BJ (cell line): ENCODE measurements at regions not wholly inside any gene's neighbourhood (a gene's known extent, or its start where the extent isn't known, plus 50 kb on each side); places are given as distances from the start of the nearest gene placed in this dataset.

Experiments
- CTCF ChIA-PET: fragments of 350-600 bp; formaldehyde crosslinking; extraction: SDS; loops from one replicate; lab custom pipeline; 2021; ENCODE audit warnings: antibody characterized with exemption, inconsistent platforms; lab: Yijun Ruan, JAX
- POLR2A ChIA-PET: fragments of 300-600 bp; sonication (Branson Sonifier 250); formaldehyde crosslinking; extraction: SDS; loops from one replicate; lab custom pipeline; 2021; ENCODE audit warnings: antibody characterized with exemption; lab: Charles Lee
- DNase-seq: peaks from one replicate; pipeline ENCODE4 v3.0.0-alpha.2; 2011; ENCODE audit warnings: low read depth
- H3K27me3 ChIP-seq: 2 replicates; pipeline ENCODE4 v1.6.0; 2011; ENCODE audit warnings: low read length; ENCODE audit not compliant: control insufficient read depth, insufficient read depth
- H3K36me3 ChIP-seq: 2 replicates; pipeline ENCODE4 v1.5.1; 2011; ENCODE audit warnings: low read length; ENCODE audit not compliant: control insufficient read depth, insufficient read depth
- H3K4me3 ChIP-seq: 2 replicates; pipeline ENCODE4 v1.5.1; 2011; ENCODE audit warnings: low read depth, mild to moderate bottlenecking, control low read depth, low read length
- TF ChIP-seq, protein P1 (sequence below): IDR thresholded peaks from 2 replicates; pipeline ENCODE4 v1.5.1; 2011; ENCODE audit warnings: low read depth, mild to moderate bottlenecking, control low read depth, inconsistent platforms, low read length, moderate library complexity; ENCODE audit not compliant: insufficient read depth

DNA sequence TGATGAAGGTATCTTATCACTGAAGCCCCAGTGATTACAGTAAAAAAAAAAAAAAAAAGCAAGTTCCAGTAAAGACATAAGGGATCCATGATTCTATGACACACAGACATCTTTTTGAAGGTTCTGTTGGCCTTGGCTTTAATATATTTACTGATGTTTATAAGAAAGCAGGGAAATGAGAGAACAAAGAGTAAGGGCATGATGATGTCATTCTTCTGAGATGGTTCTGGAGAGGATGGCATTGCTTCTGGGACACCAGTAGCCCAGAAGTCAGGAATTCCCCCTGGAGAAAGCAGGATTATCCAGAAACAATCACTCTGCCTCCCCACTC, 233.6 kb downstream of the FAM76B start:
- H3K27me3 ChIP-seq: no peaks in the 10 kb centered on the region
- TF ChIP-seq, protein P1, sequence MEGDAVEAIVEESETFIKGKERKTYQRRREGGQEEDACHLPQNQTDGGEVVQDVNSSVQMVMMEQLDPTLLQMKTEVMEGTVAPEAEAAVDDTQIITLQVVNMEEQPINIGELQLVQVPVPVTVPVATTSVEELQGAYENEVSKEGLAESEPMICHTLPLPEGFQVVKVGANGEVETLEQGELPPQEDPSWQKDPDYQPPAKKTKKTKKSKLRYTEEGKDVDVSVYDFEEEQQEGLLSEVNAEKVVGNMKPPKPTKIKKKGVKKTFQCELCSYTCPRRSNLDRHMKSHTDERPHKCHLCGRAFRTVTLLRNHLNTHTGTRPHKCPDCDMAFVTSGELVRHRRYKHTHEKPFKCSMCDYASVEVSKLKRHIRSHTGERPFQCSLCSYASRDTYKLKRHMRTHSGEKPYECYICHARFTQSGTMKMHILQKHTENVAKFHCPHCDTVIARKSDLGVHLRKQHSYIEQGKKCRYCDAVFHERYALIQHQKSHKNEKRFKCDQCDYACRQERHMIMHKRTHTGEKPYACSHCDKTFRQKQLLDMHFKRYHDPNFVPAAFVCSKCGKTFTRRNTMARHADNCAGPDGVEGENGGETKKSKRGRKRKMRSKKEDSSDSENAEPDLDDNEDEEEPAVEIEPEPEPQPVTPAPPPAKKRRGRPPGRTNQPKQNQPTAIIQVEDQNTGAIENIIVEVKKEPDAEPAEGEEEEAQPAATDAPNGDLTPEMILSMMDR: no peak
- H3K4me3 ChIP-seq: no peak overlapping the region
- no peaks in the 10 kb centered on the region for H3K36me3 ChIP-seq
- CTCF ChIA-PET: interaction anchor here (0.6 to 2.0 kb wide), 3 partner anchors 10 to 150 kb away, joined by 3 to 8 read pairs (median 3); no protein-coding TSS in a partner anchor
- DNase-seq: no peak
- POLR2A ChIA-PET: interaction anchor here (1.0 kb wide), 1 partner anchor 12 kb away, joined by 5 read pairs; no protein-coding TSS in a partner anchor

DNA sequence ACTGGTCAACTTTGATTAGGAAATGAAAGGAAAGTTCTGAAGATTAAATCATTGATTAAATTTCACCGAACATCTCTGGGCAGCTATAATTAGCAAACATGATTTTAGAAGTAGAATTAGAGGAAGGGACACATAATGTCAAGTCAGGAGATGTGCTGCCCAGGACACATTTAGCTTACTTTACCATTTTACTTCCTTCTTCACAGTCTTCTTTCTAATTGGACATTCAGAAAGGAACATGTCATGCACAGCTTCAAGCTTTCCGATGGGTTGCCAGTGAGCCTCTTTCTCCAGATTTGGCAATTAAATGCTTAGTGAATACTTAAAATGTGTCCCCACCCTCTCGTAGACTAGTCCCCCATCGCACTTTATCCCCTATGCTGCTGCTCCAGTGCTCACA, 234.7 kb downstream of the FAM76B start:
- CTCF ChIA-PET: no interaction called here
- H3K27me3 ChIP-seq: no peaks in the 10 kb centered on the region
- no peak for DNase-seq
- no peaks in the 10 kb centered on the region for H3K36me3 ChIP-seq
- no peak overlapping the region for H3K4me3 ChIP-seq
- TF ChIP-seq, protein P1: no peak
- POLR2A ChIA-PET: no interaction called here

DNA sequence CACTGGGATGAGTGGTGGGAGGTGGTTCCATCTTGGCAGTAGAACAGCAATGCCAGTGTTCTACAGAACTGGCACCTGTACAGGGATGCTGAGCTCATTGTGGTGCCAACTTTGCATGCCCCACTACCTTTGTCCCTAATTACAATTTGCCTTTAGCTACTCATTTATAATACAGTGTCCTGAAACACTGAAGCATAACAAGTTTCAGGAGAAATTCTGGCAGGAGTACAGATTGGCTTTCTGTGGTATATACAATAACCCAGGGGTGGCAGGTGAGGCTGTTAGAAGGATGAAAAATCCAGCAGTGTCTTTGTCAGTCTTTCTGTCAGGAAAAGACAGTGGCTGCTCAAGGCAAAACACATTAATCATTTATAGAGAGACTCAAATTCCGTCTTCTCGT, 240.3 kb downstream of the FAM76B start:
- DNase-seq: no peak

DNA sequence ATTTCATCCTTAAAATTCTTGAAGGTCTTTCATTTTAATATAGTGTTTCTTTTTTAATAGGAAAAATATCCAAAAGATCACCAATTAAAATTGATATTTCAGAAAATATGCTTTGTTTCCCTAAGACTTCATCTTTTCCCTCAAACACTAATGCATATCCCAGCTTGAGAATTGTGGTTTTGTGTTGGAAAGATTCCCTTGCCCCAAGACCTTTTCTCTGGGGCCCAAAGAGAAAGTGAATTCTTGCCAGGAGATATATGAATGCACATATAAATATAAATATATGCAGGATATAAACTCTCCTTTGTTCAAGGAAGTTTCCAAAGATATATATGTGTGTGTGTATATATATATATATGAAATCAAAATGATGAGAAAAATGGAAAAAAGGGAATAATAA, 241.2 kb downstream of the FAM76B start:
- Histone ChIP-seq H3K27me3 (no peaks in the 10 kb centered on the region), H3K4me3 (no peak overlapping the region), H3K36me3 (no peaks in the 10 kb centered on the region)
- ChIA-PET CTCF (no interaction called here), POLR2A (no interaction called here)
- DNase-seq: no peak
- TF ChIP-seq, protein P1: no peak

More for the DNA sequence above, 240.3 kb downstream of the FAM76B start:
- POLR2A ChIA-PET: no interaction called here
- CTCF ChIA-PET: no interaction called here
- Histone ChIP-seq H3K36me3 (no peaks in the 10 kb centered on the region), H3K27me3 (no peaks in the 10 kb centered on the region), H3K4me3 (no peak overlapping the region)
- TF ChIP-seq, protein P1: no peak

DNA sequence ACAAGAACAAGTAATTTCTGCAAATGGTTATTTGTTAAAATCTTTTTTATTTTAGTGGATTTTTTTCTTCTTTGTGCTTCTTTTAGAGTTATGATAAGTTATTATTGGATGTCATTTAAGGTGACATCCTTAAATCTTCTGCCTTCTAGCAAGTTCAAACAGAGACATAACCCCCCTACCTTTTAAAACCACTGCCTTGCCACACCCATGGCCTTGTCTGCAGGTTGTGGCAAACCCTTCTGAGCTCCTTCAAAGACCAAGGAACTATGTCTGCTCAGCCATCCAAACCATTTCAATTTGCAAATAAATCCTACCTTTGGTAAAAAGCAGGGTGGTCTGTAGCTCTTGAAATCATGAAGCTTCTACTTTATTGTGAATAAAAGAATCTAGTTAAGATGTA, 241.6 kb downstream of the FAM76B start:
- DNase-seq: no peak
- H3K4me3 ChIP-seq: no peak overlapping the region
- H3K36me3 ChIP-seq: no peaks in the 10 kb centered on the region
- ChIA-PET POLR2A (no interaction called here), CTCF (no interaction called here)
- H3K27me3 ChIP-seq: no peaks in the 10 kb centered on the region
- TF ChIP-seq, protein P1: no peak
